Stomach (tissue), 8 donors: ENCODE measurements at regions not wholly inside any gene's neighbourhood (a gene's known extent, or its start where the extent isn't known, plus 50 kb on each side); places are given as distances from the start of the nearest gene placed in this dataset.

ENCODE experiments used
- DNase-seq, 2 donors: peaks; one replicate each; pipeline versions ENCODE4 v3.0.0 to v3.0.0-alpha.2; 2013 to 2019
- H3K27ac ChIP-seq, 5 donors: fragments of 200-600 bp in 4 of 5; sonication (generic) in 4 of 5; one replicate each; pipeline ENCODE4 v1.5.1; 2013 to 2019; ENCODE audit warnings: mild to moderate bottlenecking in 1 of 5, moderate library complexity in 1 of 5
- H3K27me3 ChIP-seq, 3 donors: fragments of 200-600 bp; sonication (generic); one replicate each; pipeline ENCODE4 v1.5.1; 2017 to 2019; ENCODE audit warnings: mixed run types in 1 of 3
- H3K36me3 ChIP-seq, 4 donors: fragments of 200-600 bp; sonication (generic); 1 replicate in 3 of 4; 2 replicates in 1 of 4; pipeline ENCODE4 v1.5.1; 2016 to 2019
- H3K4me1 ChIP-seq, 4 donors: fragments of 200-600 bp; sonication (generic); one replicate each; pipeline ENCODE4 v1.5.1; 2016 to 2019
- H3K4me3 ChIP-seq, 4 donors: fragments of 200-600 bp; sonication (generic) in 3 of 4; one replicate each; pipeline ENCODE4 v1.5.1; 2016 to 2019; ENCODE audit warnings: mild to moderate bottlenecking in 1 of 4
- H3K9me3 ChIP-seq, 4 donors: fragments of 200-600 bp; sonication (generic); one replicate each; pipeline ENCODE4 v1.5.1; 2016 to 2019
- CTCF ChIP-seq, 7 experiments: fragments of 450-650 bp in 4 of 7; fragments of 200-600 bp in 3 of 7; sonication (generic) in 3 of 7; IDR thresholded peaks; one replicate each; pipeline ENCODE4 v1.5.1; 2016 to 2019; ENCODE audit warnings: antibody characterized with exemption in 7 of 7, control low read depth in 2 of 7, mild to moderate bottlenecking in 1 of 7
- EP300 ChIP-seq: sonication (generic); formaldehyde crosslinking; IDR thresholded peaks from one replicate; pipeline ENCODE4 v1.6.1; 2017; ENCODE audit warnings: antibody characterized with exemption
- POLR2A ChIP-seq, 4 donors: fragments of 450-650 bp; IDR thresholded peaks; one replicate each; pipeline ENCODE4 v1.6.1; 2016; ENCODE audit warnings: antibody characterized with exemption in 4 of 4, control low read depth in 2 of 4, mild to moderate bottlenecking in 1 of 4, moderate library complexity in 1 of 4
- POLR2AphosphoS5 ChIP-seq, 3 donors: sonication (generic); formaldehyde crosslinking; IDR thresholded peaks; one replicate each; pipeline ENCODE4 v1.6.1; 2016; ENCODE audit warnings: antibody characterized with exemption in 3 of 3
- WGBS, 5 donors: extraction: QIAGEN DNeasy Blood & Tissue Kit in 3 of 5; methylation state at CpG; one replicate each; pipeline versions ENCODE4 v1.1.5 to v1.1.7; 2013 to 2018; 5-methylcytosine and 5-hydroxymethylcytosine counted together
- intact Hi-C: fragments of 100-400 bp; cut with DNase I; formaldehyde crosslinking; loops from one replicate; pipeline ENCODE4 v1.15.1; 2023; ENCODE audit warnings: low total_unique reads
- donor health status: healthy with polysubstance abuse.
- donor health status: Bipolar disorder and iron deficiency.
- donor health status: healthy.

- Histone ChIP-seq H3K4me3 (no peak overlapping the region), H3K9me3 (no peaks in the 10 kb centered on the region), H3K27ac (no peak overlapping the region), H3K36me3 (no peaks in the 10 kb centered on the region), H3K27me3 (no peaks in the 10 kb centered on the region), H3K4me1 (no peaks in the 10 kb centered on the region)
- TF ChIP-seq POLR2AphosphoS5 (IDR thresholded peaks at IDR 0.05) = no peak
- TF ChIP-seq CTCF (IDR thresholded peaks at IDR 0.05) = no peak
- TF ChIP-seq EP300 = no peak
- no peak for TF ChIP-seq POLR2A (IDR thresholded peaks at IDR 0.05)
- DNase-seq = no peak
- intact Hi-C loops = no loop called here
- WGBS, 5 donors = 65 to 77% (median 76%) methylated on average over 3 of the region's 3 CpGs
These were observed 1331.2 kb upstream of the B3GALT2 start for GRCh38 chr1:194517567-194517966.

GRCh38 chr1:194515916-194516315 lies 1329.5 kb upstream of the B3GALT2 start:
- intact Hi-C loops = no loop called here
- Histone ChIP-seq H3K9me3 (peaks cover 0 to 5% (median 0%) of the 10 kb centered on the region in 4 donors), H3K36me3 (no peaks in the 10 kb centered on the region), H3K27me3 (no peaks in the 10 kb centered on the region), H3K4me1 (no peaks in the 10 kb centered on the region), H3K27ac (no peak overlapping the region), H3K4me3 (no peak overlapping the region)
- 30 to 60% (median 50%) methylated on average over 4 of the region's 4 CpGs for WGBS, 5 donors
- no peak for DNase-seq
- TF ChIP-seq EP300 (no peak), POLR2AphosphoS5 (IDR thresholded peaks at IDR 0.05) (no peak), POLR2A (IDR thresholded peaks at IDR 0.05) (no peak), CTCF (IDR thresholded peaks at IDR 0.05) (no peak)

GRCh38 chr1:194512957-194513356 lies 1326.5 kb upstream of the B3GALT2 start:
- Histone ChIP-seq H3K4me3 (no peak overlapping the region), H3K27ac (no peak overlapping the region), H3K4me1 (no peaks in the 10 kb centered on the region), H3K9me3 (peaks cover 0 to 13% (median 4%) of the 10 kb centered on the region in 4 donors), H3K36me3 (no peaks in the 10 kb centered on the region), H3K27me3 (no peaks in the 10 kb centered on the region)
- TF ChIP-seq CTCF (IDR thresholded peaks at IDR 0.05) = no peak
- no peak for TF ChIP-seq POLR2AphosphoS5 (IDR thresholded peaks at IDR 0.05)
- TF ChIP-seq POLR2A (IDR thresholded peaks at IDR 0.05) = no peak
- no peak for TF ChIP-seq EP300
- peak in 1 of 2 donors; percentile 35 for DNase-seq
- WGBS, 5 donors = 54 to 85% (median 82%) methylated on average over 3 of the region's 3 CpGs
- intact Hi-C loops = no loop called here

- Histone ChIP-seq H3K4me3 (no peak overlapping the region), H3K27me3 (no peaks in the 10 kb centered on the region), H3K4me1 (no peaks in the 10 kb centered on the region), H3K27ac (no peak overlapping the region), H3K36me3 (no peaks in the 10 kb centered on the region), H3K9me3 (peaks cover 0 to 13% (median 4%) of the 10 kb centered on the region in 4 donors)
- TF ChIP-seq CTCF (IDR thresholded peaks at IDR 0.05) (no peak), POLR2AphosphoS5 (IDR thresholded peaks at IDR 0.05) (no peak), POLR2A (IDR thresholded peaks at IDR 0.05) (no peak), EP300 (no peak)
- intact Hi-C loops = no loop called here
- 34 to 58% (median 51%) methylated on average over 2 of the region's 2 CpGs for WGBS, 5 donors
- DNase-seq = no peak
These were observed 1325.9 kb upstream of the B3GALT2 start for GRCh38 chr1:194512345-194512744.
